Glutamatergic neuron (in vitro differentiated cells): ENCODE measurements at regions not wholly inside any gene's neighbourhood (a gene's known extent, or its start where the extent isn't known, plus 50 kb on each side); places are given as distances from the start of the nearest gene placed in this dataset.

Experiments used
- DNase-seq: peaks from one replicate; pipeline ENCODE4 v3.0.0; 2022
- H3K27ac Mint-ChIP-seq: one replicate; pipeline ENCODE4 v1.8.0; 2020; ENCODE audit warnings: mild to moderate bottlenecking, mixed read lengths, inconsistent platforms; ENCODE audit not compliant: unreplicated experiment
- H3K27me3 Mint-ChIP-seq: one replicate; pipeline ENCODE4 v1.8.0; 2020; ENCODE audit warnings: mild to moderate bottlenecking, moderate library complexity, mixed read lengths, inconsistent platforms; ENCODE audit not compliant: unreplicated experiment
- H3K36me3 Mint-ChIP-seq: one replicate; pipeline ENCODE4 v1.8.0; 2020; ENCODE audit warnings: mild to moderate bottlenecking, mixed read lengths, inconsistent platforms; ENCODE audit not compliant: unreplicated experiment
- H3K4me1 Mint-ChIP-seq: one replicate; pipeline ENCODE4 v1.8.0; 2020; ENCODE audit warnings: mild to moderate bottlenecking, low read depth, mixed read lengths, inconsistent platforms; ENCODE audit not compliant: unreplicated experiment
- H3K4me3 Mint-ChIP-seq: one replicate; pipeline ENCODE4 v1.8.0; 2020; ENCODE audit warnings: mild to moderate bottlenecking, mixed read lengths, inconsistent platforms; ENCODE audit not compliant: unreplicated experiment
- H3K9me3 Mint-ChIP-seq: one replicate; pipeline ENCODE4 v1.8.0; 2020; ENCODE audit warnings: mild to moderate bottlenecking, moderate library complexity, mixed read lengths, inconsistent platforms; ENCODE audit not compliant: unreplicated experiment
- TF ChIP-seq, protein P1 (sequence below): fragments of 200-600 bp; sonication (generic); IDR thresholded peaks from one replicate; pipeline ENCODE4 v1.5.0; 2021; ENCODE audit not compliant: partially characterized antibody, unreplicated experiment

GRCh38 chr1:185646202-185646683, 87.9 kb upstream of the HMCN1 start:
- TF ChIP-seq, protein P1, sequence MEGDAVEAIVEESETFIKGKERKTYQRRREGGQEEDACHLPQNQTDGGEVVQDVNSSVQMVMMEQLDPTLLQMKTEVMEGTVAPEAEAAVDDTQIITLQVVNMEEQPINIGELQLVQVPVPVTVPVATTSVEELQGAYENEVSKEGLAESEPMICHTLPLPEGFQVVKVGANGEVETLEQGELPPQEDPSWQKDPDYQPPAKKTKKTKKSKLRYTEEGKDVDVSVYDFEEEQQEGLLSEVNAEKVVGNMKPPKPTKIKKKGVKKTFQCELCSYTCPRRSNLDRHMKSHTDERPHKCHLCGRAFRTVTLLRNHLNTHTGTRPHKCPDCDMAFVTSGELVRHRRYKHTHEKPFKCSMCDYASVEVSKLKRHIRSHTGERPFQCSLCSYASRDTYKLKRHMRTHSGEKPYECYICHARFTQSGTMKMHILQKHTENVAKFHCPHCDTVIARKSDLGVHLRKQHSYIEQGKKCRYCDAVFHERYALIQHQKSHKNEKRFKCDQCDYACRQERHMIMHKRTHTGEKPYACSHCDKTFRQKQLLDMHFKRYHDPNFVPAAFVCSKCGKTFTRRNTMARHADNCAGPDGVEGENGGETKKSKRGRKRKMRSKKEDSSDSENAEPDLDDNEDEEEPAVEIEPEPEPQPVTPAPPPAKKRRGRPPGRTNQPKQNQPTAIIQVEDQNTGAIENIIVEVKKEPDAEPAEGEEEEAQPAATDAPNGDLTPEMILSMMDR = no peak
- DNase-seq = no peak
- Mint-ChIP-seq H3K27ac (no peak overlapping the region), H3K27me3 (peaks cover 3% of the 10 kb centered on the region), H3K9me3 (no peaks in the 10 kb centered on the region), H3K4me3 (no peak overlapping the region), H3K36me3 (no peaks in the 10 kb centered on the region), H3K4me1 (peaks cover 3% of the 10 kb centered on the region)

GRCh38 chr1:185645686-185646085, 88.5 kb upstream of the HMCN1 start:
- H3K4me1 Mint-ChIP-seq = peaks cover 3% of the 10 kb centered on the region
- TF ChIP-seq, protein P1 = no peak
- DNase-seq = no peak
- H3K36me3 Mint-ChIP-seq = no peaks in the 10 kb centered on the region
- H3K4me3 Mint-ChIP-seq = no peak overlapping the region
- H3K9me3 Mint-ChIP-seq = no peaks in the 10 kb centered on the region
- H3K27ac Mint-ChIP-seq = no peak overlapping the region
- H3K27me3 Mint-ChIP-seq = peaks cover 3% of the 10 kb centered on the region

DNA sequence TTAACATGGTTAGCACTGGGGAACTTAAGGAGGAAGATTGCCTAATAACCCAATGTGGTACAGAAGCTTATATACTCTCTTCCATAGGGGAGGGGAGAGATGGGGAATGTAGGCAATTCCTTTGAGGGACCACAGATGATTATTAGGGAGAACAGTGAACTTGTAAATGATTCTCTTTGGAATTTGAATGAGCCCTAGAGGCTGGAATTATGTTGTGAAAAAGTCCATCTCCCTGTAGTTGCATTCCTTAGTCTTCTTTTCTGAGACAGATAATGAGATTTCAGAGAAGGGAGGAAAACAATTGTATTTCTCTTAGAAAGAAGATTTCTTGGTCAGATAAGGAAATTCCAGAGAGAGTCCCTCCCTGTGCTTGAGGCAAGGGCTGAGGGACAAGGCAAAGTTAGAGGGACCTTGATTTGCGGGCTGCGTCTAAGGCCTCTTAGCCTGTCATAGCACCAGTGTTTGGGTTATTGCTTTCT, 89.0 kb upstream of the HMCN1 start:
- Mint-ChIP-seq H3K4me3 (no peak overlapping the region), H3K27ac (no peak overlapping the region), H3K36me3 (no peaks in the 10 kb centered on the region), H3K27me3 (peaks cover 3% of the 10 kb centered on the region), H3K4me1 (peaks cover 3% of the 10 kb centered on the region), H3K9me3 (no peaks in the 10 kb centered on the region)
- TF ChIP-seq, protein P1 = no peak
- DNase-seq = no peak

DNA sequence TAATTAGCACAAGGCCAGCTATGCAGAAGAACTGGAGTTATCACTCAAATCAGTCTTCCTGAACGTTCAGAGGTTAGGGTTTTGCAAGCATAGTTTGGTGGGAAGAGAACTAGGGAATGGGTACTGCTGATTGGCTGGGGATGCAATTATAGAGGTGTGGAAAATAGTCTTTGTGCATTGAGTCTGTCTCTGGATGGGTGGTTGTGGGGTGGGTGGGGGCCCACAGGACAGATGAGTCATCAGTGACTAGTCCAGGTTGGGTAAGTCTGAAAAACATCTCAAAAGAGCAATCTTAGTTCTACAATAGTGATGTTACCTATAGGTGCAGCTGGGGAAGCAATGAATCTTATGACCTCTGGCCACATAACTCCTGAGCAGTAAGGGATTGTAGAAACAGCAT, 89.7 kb upstream of the HMCN1 start:
- Mint-ChIP-seq H3K36me3 (no peaks in the 10 kb centered on the region), H3K4me3 (no peak overlapping the region), H3K27ac (no peak overlapping the region), H3K4me1 (peaks cover 3% of the 10 kb centered on the region), H3K27me3 (peaks cover 3% of the 10 kb centered on the region), H3K9me3 (no peaks in the 10 kb centered on the region)
- TF ChIP-seq, protein P1 = no peak
- no peak for DNase-seq

DNA sequence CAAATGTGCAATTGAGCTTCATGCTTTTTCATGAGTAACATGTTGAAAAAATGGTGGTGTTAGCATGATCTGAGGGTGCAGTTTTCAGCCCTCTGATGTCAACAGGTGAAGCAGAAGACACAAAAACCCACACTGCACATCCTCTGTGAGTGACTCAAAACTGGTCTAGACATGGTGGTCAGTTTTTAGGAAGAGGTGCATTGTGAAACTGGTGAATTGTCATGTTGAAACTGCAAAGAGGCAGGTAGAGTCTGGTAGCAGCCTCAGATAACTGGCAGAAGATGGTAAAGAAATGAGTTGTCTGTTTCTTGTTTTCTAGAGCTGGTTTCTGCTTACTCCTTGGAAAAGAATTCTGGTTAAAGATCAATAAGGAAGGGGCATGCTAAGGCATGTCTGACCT, 97.3 kb upstream of the HMCN1 start:
- H3K27me3 Mint-ChIP-seq = peaks cover 1% of the 10 kb centered on the region
- H3K4me1 Mint-ChIP-seq = no peaks in the 10 kb centered on the region
- peaks cover 19% of the 10 kb centered on the region for H3K36me3 Mint-ChIP-seq
- H3K9me3 Mint-ChIP-seq = peaks cover 8% of the 10 kb centered on the region
- DNase-seq = no peak
- TF ChIP-seq, protein P1 = no peak
- no peak overlapping the region for H3K27ac Mint-ChIP-seq
- no peak overlapping the region for H3K4me3 Mint-ChIP-seq
